ENCODE measurements at regions not wholly inside any gene's neighbourhood (a gene's known extent, or its start where the extent isn't known, plus 50 kb on each side); places are given as distances from the start of the nearest gene placed in this dataset.
A peak's percentile ranks its signal among the peaks of the same experiment; 100 is the strongest.
"Not testable (repeated sequence)": the region's sequence is repeated elsewhere in the genome, so short reads cannot be mapped to it uniquely, and the experiment has no call there.

DNA sequence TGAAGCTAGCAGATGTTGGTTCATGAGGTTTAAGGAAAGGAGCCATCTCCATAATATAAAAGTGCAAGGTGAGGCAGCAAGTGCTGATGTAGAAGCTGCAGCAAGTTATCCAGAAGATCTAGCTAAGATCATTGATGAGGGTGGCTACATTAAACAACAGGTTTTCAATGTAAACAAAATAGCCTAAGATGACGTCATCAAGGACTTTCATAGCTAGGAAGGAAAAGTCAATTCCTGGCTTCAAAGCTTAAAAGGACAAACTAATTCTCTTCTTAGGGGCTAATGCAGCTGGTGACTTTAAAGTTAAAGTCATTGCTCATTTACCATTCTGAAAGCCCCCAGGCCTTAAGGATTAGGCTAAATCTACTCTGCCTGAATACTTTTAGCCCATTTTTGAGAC lies 141.9 kb downstream of the MID1IP1 start:
- DNase-seq, result no peak

DNA sequence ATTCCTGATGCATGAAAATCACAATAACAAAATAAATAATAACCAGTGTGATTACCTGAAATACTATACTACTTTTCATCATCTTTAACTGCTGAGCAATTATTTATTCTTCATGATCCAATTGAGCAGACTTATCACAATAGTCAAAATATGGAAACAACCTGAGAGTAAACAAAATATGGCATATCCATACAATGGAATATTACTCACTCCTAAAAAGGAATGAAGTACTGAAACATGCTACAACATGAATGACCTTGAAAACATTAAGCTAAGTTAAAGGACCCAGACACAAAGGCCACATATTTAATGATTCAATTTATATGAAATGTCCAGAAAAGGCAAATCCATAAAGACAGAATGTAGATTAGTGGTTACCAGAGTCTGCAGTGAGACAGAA lies 146.8 kb downstream of the MID1IP1 start:
- DNase-seq, result no peak

DNA sequence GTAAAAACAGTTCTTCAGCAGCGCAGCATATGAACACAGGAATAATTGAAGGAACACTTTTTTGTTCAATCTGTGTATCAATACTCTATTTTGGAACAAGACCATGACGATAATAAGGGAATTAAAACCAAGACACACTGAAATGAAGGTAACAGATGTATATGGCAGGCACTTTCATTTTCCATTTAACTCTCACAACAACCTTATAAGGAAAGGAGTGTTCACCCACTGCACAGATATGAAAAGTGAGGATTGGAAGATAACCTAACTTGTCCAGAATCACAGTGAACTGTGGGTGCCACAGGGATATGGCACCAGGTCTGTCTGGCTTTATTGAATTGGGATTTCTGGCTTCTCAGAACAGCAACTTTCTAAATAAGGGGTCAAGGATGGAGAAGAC lies 153.3 kb downstream of the MID1IP1 start:
- DNase-seq, result no peak

DNA sequence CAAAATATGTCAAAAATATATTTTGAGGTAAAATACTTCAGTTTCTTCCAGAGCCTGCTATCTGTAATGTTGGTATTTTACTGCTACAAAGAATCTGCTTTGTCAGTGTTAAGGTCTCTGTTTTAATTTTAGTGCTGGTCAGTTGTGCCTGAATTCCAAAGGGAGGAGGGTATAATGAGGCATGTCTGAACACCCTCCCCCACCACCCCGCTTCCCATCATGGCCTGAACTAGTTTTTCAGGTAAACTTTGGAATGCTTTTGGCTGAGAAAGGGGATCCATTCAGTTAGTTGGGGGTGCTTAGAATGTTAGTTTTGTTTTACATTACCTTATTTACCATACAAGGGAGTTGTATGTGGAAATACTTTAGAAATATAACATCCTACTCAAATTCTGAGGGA lies 158.5 kb downstream of the MID1IP1 start:
- DNase-seq, result no peak

DNA sequence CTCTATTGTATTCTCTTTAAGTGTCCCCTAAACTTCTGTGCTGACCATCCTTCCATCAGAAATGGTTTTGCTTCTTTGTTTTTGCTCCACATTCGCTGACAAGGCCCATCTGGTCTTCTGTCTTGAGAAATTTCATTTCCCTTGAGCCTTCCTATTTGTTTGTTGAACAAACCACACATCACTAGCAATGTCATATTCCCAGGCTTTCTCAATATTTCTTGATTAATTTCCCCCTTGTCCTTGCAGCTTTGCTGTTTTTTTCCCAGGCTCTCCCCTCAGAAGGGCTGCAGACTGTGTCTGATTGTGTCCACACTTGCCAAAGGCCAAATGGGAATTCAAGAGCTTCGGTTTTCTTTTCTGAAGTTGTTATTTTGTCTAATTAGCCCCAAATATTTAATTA lies 158.9 kb downstream of the MID1IP1 start:
- DNase-seq, result no peak

DNA sequence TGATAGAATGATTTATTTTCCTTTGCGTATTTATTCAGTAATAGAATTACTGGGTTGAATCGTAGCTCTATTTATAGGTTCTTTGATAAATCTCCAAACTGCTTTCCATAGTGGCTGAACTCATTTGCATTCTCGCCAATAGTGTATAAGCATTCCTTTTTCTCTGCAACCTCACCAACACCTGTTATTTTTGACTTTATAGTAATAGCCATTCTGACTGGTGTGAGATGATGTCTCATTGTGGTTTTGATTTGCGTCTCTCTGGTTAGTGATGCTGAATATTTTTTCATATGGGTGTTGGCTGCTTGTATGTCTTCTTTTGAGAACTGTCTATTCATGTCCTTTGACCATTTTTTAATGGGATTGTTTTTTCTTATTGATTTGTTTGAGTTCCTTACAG lies 160.7 kb downstream of the MID1IP1 start:
- no peak for DNase-seq

DNA sequence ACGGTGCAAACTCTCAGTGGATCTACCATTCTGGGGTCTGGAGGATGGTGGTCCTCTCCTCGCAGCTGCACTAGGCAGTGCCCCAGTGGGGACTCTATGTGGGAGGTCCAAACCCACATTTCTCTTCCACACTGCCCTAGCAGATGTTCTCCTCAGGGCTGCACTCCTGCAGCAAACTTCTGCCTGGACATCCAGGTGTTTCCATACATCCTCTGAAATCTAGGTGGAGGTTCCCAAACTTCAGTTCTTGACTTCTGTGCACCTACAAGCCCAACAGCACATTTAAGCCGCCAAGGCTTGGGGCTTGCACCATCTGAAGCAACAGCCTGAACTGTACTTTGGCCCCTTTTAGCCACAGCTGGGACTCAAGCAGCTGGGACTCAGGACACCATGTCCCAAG lies 162.0 kb downstream of the MID1IP1 start:
- DNase-seq, result not testable (repeated sequence)

DNA sequence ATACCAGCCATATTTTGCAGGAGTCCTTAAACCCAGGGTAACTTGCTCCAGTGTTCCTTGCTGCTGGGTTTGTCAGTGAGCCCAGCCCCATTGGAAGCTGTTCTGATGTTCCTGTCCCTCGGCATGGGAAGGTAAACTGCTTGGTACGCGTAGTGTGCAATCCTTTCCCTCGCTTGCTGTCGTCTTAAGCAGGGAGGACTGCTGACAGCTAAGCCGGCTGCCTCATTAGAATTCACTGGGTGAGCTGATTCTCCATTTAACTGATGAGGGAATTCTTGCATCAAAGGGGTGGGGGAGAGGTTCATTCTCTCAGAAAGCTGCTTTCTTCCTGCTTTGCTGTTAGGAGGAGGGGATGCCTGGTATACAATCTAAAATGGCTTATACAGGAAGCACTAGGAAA lies 164.6 kb downstream of the MID1IP1 start:
- no peak for DNase-seq

DNA sequence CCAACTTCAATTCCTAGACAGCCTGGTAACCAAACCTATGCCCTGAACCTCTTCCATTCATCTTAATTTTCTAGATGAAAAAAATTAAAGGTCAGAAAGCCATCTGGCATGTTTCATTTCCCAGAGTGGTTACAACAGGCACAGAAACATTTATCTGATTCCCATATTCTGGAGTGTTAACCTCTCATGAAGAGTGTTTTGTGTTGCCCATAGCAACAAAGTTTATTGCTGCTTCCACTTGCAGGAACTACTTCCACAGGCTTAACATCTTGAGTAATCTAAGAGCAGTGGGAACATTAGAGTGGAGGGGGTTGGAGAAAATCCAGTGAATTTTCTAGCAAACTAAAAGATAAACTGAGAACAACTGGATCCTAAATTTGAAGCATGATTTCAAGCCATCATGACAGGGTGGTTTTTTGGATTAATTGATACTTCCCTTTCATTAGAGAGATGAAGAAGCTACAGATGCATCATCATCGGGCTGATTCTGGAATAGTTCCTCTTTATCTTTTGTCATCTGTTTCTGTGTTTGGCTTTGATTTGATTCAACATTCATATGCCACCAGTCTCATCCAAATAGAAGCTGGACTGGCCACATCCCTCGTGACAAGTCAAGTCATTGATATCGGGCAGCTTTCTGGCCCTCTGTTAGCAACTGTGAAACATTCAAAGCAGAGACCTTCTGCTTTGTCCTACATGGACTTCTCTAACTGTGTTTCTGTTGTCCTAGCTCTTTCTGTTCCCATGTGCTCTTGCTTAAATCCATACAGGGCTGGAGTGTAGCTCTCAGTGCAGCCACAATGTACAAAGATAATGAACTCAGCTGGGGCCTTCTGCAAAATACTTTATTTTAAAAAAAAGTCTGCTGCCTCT lies 167.3 kb downstream of the MID1IP1 start:
- DNase-seq, result no peak

DNA sequence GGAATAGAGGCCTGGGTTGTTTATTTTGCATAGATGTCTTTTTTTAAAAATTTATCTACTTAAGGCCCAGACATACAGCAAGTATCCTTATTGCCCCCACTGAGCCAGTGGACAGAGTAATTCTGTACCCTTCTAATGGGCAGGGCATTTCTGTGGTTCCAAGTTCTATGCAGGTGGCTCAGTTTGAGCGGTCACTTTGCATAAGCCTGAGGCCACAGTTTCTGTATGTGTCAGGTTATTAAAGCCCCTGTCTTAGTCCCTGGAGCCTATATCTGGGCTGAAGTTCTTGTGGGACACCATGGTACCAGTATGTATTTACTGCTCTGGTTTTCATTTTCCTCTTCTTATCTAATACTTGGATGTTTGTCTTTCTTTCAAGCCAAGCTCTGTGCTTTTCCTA lies 168.8 kb downstream of the MID1IP1 start:
- DNase-seq, result no peak

DNA sequence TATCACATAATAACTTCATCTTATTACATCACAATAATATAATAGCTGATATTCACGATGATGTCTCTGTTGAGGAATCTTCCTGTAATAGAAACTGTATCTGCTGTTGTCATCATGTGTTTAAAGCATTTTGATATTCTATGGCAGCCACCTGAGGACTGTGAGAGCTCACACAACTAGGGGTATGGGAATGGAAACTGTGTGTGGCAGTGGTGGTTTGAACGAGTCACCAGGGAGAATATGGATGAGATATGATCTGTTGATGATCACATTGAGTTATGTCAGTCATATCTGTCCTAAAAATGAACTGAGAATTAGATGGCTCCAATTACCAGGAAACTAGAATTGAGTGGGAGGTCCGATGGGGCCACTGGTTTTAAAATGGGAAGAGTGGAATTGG lies 169.6 kb downstream of the MID1IP1 start:
- DNase-seq, result peak; percentile 3

DNA sequence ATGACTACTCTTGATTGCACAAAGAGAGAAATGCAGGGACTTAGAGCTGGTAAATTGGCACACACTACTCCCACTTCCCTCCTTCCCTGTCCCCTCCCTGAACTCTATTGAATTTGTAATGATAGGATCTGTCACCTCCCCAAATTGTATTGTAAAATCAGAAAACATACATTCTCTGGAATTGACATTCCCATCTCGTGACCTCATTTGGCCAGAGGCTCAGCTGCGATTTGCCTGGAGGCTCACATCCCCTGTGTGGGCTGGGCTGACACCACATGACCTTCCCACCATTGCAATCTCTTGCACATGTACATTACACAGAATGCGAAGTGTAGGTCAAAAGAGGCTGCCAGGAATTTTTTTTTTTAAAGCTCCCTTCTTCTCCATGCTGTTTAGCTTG lies 172.1 kb downstream of the MID1IP1 start:
- no peak for DNase-seq

DNA sequence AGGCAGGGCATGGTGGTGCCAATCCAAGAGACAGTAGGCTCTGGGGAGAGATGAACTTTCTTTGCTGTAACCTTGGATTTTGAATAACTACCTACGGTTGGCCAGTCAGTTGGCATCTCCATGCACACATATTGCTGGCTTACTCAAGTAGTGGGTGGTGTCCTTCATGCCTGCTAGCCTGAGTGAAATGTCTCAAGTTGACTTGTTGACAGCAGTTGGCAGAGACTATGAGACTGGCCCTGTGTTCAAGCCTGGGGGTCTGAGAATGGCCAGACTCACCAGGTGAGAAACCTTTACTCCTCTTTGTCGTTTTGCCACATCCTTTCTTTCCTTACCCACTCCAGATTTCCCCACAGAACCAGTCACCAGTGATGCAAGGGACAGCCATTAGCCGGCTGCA lies 173.3 kb downstream of the MID1IP1 start:
- no peak for DNase-seq

DNA sequence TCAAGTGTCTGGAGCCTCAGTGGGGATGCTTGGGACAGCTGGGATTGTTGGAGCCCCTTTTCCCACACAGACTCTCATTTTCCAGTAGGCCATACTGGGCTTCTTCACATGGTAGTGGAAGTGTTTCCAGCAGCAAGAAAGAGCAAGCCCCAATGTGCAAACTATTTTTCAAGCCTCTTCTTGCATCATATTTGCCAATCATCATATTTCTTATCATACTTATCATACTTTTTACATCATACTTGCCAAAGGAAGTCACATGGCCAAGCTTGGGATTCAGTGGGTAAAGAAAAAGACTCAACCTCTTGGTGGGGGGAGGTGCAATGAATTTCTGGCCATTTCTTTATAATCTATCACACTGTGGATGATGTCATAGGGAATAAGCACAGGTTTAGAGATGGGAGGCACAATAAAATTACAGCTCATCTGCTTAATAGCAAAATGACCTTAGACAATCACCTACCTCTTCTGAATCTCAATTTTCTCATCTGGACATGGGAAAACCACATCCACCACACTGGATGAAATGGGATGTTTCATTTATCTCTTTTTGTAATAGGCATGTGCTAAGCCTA lies 174.2 kb downstream of the MID1IP1 start:
- DNase-seq, result no peak

DNA sequence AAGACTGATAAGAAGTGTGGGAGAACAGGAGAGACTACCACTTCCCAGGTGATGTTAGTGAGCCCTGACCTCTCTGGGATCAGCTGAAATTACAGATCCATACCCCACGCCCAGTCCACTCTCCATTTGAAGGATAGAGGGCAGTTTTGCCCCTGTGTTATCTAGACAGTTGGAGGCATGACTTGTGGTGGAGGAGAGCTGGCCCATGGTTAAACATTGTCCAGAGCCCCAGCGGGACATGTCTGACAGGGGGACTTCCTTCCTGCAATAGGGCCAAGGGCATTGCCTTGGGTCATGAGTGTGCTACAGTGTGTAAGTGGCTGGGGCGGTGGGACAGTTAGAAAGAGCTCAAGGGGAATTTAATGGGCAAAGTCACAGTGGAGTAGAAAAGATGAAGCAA lies 181.1 kb downstream of the MID1IP1 start:
- no peak for DNase-seq

DNA sequence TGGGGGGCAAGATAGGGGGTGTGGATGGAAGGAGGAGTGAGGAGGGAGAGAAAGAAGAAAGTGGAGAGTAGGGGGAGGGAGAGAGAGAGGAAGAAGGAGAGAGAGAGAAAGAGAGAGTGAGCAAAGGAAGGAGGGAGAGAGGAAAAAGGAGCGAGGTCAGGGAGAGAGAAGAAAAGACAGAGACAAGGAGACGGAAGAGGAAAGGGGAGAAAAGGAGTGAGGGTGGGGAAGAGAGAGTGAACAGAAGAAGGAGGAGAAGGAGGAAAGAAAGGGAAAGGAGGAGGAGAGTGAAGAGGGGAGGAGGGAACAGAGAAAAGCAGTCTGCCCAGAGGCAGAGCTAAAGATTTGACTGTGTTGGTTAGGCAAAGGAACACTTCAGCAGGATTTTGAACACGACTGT lies 181.6 kb downstream of the MID1IP1 start:
- DNase-seq, result no peak

DNA sequence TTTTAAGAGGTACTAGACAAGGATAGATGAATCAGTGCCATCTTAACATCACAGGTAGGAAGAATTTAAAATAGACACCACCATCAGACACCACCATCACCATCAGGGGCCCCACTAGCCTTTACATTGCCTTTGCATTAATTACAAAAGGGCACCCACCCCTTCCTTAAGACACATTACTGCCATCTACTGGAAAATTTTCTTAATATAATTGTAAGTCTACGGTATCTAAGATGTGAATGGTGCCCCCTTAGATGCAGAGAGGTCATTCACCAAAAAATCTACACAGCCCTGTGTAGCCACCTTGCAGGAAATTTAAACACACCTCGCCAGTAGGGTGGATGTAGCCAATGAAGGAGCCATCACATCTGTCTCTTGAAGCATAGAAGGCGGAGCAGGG lies 184.1 kb downstream of the MID1IP1 start:
- DNase-seq, result peak; percentile 23

DNA sequence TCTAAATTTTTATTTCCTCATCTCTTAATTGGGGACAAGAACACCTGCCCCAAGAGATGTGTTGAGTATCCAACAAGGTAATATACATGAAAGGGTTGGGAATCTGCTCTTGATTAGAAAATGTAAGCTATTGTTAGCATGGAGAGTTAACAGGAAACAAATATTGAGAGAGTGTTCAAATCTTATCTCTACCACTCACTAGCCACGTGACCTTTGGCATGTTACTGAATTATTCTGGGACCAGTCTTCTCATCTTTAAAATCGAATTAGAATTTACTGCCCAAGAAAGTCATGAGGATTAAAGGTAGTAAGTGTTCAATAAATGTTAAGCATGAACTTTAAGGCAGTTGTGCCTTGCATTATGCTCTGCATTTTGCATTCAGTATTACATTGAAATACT lies 184.7 kb downstream of the MID1IP1 start:
- DNase-seq, result no peak

DNA sequence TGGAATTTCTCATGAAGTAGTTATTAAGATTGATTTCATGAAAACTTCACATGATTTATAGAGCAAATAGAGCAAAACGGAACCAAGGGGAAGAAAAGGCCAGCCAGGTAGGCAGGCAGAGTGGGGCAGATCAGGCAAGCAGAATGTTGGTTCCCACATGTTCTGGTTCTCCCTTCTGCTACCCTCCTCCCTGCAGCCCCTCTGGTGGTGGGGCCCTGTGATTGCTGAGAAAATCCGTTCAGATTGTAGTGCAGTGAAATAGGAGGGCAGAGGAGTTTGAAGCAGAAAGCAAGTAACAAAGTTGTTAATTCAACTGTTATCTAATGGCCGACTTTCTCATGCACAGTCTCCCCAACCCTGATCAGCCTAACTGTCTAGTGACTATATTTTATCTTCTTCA lies 185.3 kb downstream of the MID1IP1 start:
- no peak for DNase-seq

DNA sequence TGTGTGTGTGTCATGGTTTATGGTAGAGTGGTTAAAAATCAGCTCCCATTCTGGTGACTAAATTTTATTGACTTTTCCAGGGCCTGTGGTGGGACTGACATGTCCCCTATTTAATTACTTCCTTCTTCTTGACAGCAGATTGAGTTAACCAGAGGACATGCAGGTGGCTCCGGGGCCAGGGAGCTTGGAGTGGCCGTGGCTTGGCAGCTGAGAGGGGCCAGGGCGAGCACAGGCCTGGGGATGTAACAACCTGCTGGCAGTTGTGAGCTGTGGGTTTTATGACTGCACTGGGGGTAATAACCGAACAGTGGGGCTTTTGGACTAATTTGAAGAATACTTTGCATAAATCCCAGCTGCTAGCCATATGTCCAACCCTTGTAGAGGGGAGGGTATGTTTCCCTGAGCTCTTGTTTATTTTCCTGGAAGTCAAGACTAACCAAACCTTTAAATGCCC lies 186.0 kb downstream of the MID1IP1 start:
- DNase-seq, result no peak

DNA sequence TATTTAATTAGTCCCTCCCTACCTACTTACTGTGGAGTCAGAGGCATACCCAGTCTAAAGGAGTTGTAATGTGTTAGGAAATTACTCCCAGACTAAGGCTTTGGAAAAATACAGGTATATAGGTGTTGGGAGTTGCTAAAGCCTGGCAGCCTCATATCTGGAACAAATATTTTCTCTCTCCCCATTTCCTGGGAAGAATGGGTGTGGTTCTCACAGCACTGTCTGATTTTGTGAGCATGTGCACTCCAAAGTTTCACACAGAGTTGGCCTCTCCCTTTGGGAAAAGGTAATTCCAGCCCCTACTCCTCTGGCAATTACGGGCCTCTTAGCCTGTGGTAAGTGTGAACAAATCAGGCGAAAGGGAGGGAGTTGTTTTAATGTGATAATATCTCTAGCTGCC lies 187.0 kb downstream of the MID1IP1 start:
- DNase-seq, result no peak

DNA sequence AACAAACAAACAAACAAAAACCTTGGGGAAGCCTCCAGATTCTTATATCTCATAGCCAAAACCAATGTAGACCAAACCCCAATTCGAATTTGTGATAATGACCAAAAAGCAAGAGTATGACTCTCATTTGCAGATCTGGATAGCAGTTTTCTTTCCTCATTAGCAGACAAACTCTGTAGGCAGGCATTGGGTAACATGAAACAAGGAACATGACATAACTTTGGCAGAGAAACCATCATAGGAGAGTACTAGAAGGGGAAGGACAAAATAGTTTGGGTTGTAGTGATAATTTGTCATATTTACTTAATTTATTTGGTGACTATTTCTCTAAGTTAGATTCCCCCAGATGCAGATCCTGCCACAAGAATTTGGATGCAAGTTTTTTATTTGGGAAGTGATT lies 187.8 kb downstream of the MID1IP1 start:
- no peak for DNase-seq

DNA sequence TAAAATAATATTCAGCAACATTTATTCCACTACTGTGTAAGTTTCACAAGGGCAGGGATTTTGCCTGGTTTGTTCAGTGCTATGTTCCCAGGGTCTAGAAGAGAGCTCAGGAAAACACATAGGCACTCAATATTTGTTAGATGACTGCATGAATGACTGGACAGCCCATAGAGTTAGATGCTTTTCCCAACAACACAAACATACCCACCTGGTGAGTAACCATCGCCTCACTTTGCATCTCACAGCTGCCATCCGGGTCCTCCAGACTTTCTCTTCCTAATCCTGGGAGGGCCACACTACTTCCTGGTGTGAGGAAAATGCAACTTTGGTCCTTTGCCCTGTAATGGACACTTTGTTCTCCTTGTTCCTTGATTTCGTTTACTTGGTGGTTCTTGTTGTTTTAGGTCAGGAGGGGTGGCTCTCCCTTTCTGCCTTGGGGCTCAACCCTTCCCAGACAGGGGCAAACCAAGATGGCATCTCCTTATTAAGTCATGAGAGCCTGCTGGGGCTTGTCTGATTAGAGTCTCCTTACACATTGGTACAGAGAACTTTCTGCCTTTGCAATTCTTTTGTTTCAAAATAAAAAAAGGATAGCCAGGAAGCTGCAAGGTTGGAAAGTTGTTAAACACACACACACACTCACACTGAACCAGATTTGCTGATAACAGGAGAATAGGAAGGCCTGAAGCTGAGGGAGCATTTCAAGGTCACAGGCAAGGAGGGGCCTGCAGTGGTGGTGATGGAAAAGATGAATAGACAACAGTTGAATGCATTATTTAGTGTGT lies 190.6 kb downstream of the MID1IP1 start:
- DNase-seq, result no peak
